HEK293T (cell line): ENCODE measurements at regions not wholly inside any gene's neighbourhood (a gene's known extent, or its start where the extent isn't known, plus 50 kb on each side); places are given as distances from the start of the nearest gene placed in this dataset.

ENCODE experiments used
- ARNT ChIP-seq: fragments of 450-650 bp; IDR thresholded peaks from 2 replicates; pipeline ENCODE4 v1.6.1; 2017; ENCODE audit warnings: mild to moderate bottlenecking
- BHLHE40 ChIP-seq: fragments of 450-650 bp; IDR thresholded peaks from 2 replicates; pipeline ENCODE4 v1.6.1; 2016; ENCODE audit warnings: mild to moderate bottlenecking, moderate library complexity, borderline replicate concordance
- ELF4 ChIP-seq: fragments of 450-650 bp; IDR thresholded peaks from 2 replicates; pipeline ENCODE4 v1.6.1; 2017; ENCODE audit warnings: antibody characterized with exemption
- FOXM1 ChIP-seq: fragments of 450-650 bp; IDR thresholded peaks from 2 replicates; pipeline ENCODE4 v1.6.1; 2017; ENCODE audit warnings: mild to moderate bottlenecking, borderline replicate concordance
- HDGF ChIP-seq: fragments of 450-650 bp; IDR thresholded peaks from 2 replicates; pipeline ENCODE4 v1.6.1; 2017; ENCODE audit warnings: antibody characterized with exemption, borderline replicate concordance
- LEF1 ChIP-seq: fragments of 450-650 bp; IDR thresholded peaks from 2 replicates; pipeline ENCODE4 v1.6.1; 2017; ENCODE audit warnings: mild to moderate bottlenecking, borderline replicate concordance
- NFRKB ChIP-seq: fragments of 450-650 bp; IDR thresholded peaks from 2 replicates; pipeline ENCODE4 v1.6.1; 2016; ENCODE audit warnings: mild to moderate bottlenecking, moderate library complexity
- SP1 ChIP-seq: fragments of 450-650 bp; IDR thresholded peaks from 2 replicates; pipeline ENCODE4 v1.6.1; 2017
- SUZ12 ChIP-seq: fragments of 450-650 bp; IDR thresholded peaks from 2 replicates; pipeline ENCODE4 v1.6.1; 2016; ENCODE audit warnings: mild to moderate bottlenecking
- TARDBP ChIP-seq: fragments of 450-650 bp; IDR thresholded peaks from 2 replicates; pipeline ENCODE4 v1.6.1; 2016
- TF ChIP-seq, protein P1 (sequence below): fragments of 450-650 bp; IDR thresholded peaks from 2 replicates; pipeline ENCODE4 v1.6.1; 2016

DNA sequence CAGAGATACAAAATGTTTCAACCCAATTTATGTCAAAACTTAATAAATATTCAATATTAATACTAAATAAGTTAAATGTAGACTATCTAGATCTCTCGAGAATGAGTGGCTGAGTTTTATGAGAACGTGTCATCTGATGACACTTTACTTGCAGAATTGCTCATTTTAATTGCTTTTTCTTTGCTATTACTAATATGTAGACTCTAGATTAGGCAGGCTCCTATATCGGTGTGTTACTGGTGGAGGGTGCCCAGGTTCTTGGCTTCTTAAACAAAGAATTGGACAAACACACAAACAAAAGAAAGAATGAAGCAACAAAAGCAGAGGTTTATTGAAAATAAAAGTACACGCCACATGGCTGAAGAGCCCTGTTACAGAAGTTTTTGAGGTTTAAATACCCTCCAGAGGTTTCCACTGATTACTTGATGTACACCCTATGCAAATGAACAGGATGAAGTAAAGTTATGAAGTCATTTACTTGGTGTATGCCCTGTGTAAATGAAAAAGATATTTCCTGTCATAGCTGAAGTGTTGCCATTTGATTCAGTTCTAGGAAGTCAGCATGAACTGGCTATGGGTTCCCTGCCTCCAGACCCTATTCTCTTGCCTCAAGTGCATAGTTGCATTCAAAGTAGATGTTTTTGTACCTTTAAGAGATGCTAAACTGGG lies 122.9 kb upstream of the ITGA4 start:
- TF ChIP-seq, protein P1, sequence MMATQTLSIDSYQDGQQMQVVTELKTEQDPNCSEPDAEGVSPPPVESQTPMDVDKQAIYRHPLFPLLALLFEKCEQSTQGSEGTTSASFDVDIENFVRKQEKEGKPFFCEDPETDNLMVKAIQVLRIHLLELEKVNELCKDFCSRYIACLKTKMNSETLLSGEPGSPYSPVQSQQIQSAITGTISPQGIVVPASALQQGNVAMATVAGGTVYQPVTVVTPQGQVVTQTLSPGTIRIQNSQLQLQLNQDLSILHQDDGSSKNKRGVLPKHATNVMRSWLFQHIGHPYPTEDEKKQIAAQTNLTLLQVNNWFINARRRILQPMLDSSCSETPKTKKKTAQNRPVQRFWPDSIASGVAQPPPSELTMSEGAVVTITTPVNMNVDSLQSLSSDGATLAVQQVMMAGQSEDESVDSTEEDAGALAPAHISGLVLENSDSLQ, result no peak
- TF ChIP-seq HDGF (no peak), SP1 (no peak), ELF4 (no peak), BHLHE40 (no peak), FOXM1 (no peak), SUZ12 (no peak), TARDBP (no peak), ARNT (no peak), NFRKB (no peak), LEF1 (no peak)
